ENCODE measurements at regions not wholly inside any gene's neighbourhood (a gene's known extent, or its start where the extent isn't known, plus 50 kb on each side); places are given as distances from the start of the nearest gene placed in this dataset.

GRCh38 chr20:41818991-41819390 is 200.8 kb upstream of the CHD6 start:
- no peak for DNase-seq (ENCODE audit: low spot score in 2 of 2)
- FAIRE-seq: no peak

GRCh38 chr20:41818369-41818768 is 200.2 kb upstream of the CHD6 start:
- no peak for DNase-seq (ENCODE audit: low spot score in 2 of 2)
- FAIRE-seq: no peak

GRCh38 chr20:41811456-41811855 is 193.3 kb upstream of the CHD6 start:
- FAIRE-seq (no peak), DNase-seq (ENCODE audit: low spot score in 2 of 2) (no peak)

GRCh38 chr20:41800040-41800439 is 181.9 kb upstream of the CHD6 start:
- no peak for FAIRE-seq
- DNase-seq (ENCODE audit: low spot score in 2 of 2): no peak

- FAIRE-seq: no peak
- DNase-seq (ENCODE audit: low spot score in 2 of 2): no peak
These were observed 180.8 kb upstream of the CHD6 start for GRCh38 chr20:41798930-41799502.

- DNase-seq (ENCODE audit: low spot score in 2 of 2) (no peak), FAIRE-seq (no peak)
These were observed 168.0 kb upstream of the CHD6 start for GRCh38 chr20:41786158-41786557.

GRCh38 chr20:41784209-41784958 is 166.2 kb upstream of the CHD6 start:
- DNase-seq (ENCODE audit: low spot score in 2 of 2) (no peak), FAIRE-seq (no peak)

GRCh38 chr20:41783423-41784208 is 165.4 kb upstream of the CHD6 start:
- DNase-seq (ENCODE audit: low spot score in 2 of 2) (no peak), FAIRE-seq (no peak)

GRCh38 chr20:41782730-41783406 is 164.7 kb upstream of the CHD6 start:
- DNase-seq (ENCODE audit: low spot score in 2 of 2) (no peak), FAIRE-seq (no peak)

GRCh38 chr20:41782255-41782654 is 164.1 kb upstream of the CHD6 start:
- no peak for FAIRE-seq
- DNase-seq (ENCODE audit: low spot score in 2 of 2): no peak

GRCh38 chr20:41776421-41776820 is 158.2 kb upstream of the CHD6 start:
- DNase-seq (ENCODE audit: low spot score in 2 of 2): no peak
- FAIRE-seq: no peak

GRCh38 chr20:41774291-41774690 is 156.1 kb upstream of the CHD6 start:
- DNase-seq (ENCODE audit: low spot score in 2 of 2) (no peak), FAIRE-seq (no peak)

GRCh38 chr20:41770965-41771364 is 152.8 kb upstream of the CHD6 start:
- FAIRE-seq: no peak
- no peak for DNase-seq (ENCODE audit: low spot score in 2 of 2)

GRCh38 chr20:41770427-41770826 is 152.2 kb upstream of the CHD6 start:
- DNase-seq (ENCODE audit: low spot score in 2 of 2): no peak
- no peak for FAIRE-seq

- FAIRE-seq (no peak), DNase-seq (ENCODE audit: low spot score in 2 of 2) (no peak)
These were observed 151.4 kb upstream of the CHD6 start for GRCh38 chr20:41769592-41770018.

- FAIRE-seq (no peak), DNase-seq (ENCODE audit: low spot score in 2 of 2) (no peak)
These were observed 132.0 kb upstream of the CHD6 start for GRCh38 chr20:41750137-41750536.

GRCh38 chr20:41748756-41749582 is 130.8 kb upstream of the CHD6 start:
- no peak for FAIRE-seq

GRCh38 chr20:41748051-41748450 is 129.9 kb upstream of the CHD6 start:
- no peak for DNase-seq (ENCODE audit: low spot score in 2 of 2)
- no peak for FAIRE-seq

More at GRCh38 chr20:41748756-41749582, 130.8 kb upstream of the CHD6 start:
- no peak for DNase-seq (ENCODE audit: low spot score in 2 of 2)

- no peak for FAIRE-seq
These were observed 129.0 kb upstream of the CHD6 start for GRCh38 chr20:41747226-41747625.

GRCh38 chr20:41746635-41747034 is 128.5 kb upstream of the CHD6 start:
- DNase-seq (ENCODE audit: low spot score in 2 of 2) (no peak), FAIRE-seq (no peak)

More at GRCh38 chr20:41747226-41747625, 129.0 kb upstream of the CHD6 start:
- DNase-seq (ENCODE audit: low spot score in 2 of 2): no peak
